HEK293 (cell line): ENCODE measurements at regions not wholly inside any gene's neighbourhood (a gene's known extent, or its start where the extent isn't known, plus 50 kb on each side); places are given as distances from the start of the nearest gene placed in this dataset.
"Not testable (repeated sequence)": the region's sequence is repeated elsewhere in the genome, so short reads cannot be mapped to it uniquely, and the experiment has no call there.

Experiments
- CTCF ChIP-seq: fragments of 450-650 bp; formaldehyde crosslinking; IDR thresholded peaks from 2 replicates; pipeline ENCODE4 v1.5.1; 2016; ENCODE audit warnings: missing biosample characterization, missing genetic modification characterization
- HIC1 ChIP-seq: fragments of 450-650 bp; formaldehyde crosslinking; IDR thresholded peaks from 2 replicates; pipeline ENCODE4 v1.5.1; 2016; ENCODE audit warnings: missing biosample characterization, missing genetic modification characterization
- HOXA7 ChIP-seq: sonication (generic); formaldehyde crosslinking; IDR thresholded peaks from 2 replicates; pipeline ENCODE4 v1.8.1; 2022; ENCODE audit warnings: missing genetic modification reagents, borderline replicate concordance
- OVOL3 ChIP-seq: fragments of 450-650 bp; formaldehyde crosslinking; IDR thresholded peaks from 2 replicates; pipeline ENCODE4 v1.5.1; 2016; ENCODE audit warnings: missing biosample characterization, missing genetic modification characterization
- YY1 ChIP-seq: fragments of 450-650 bp; formaldehyde crosslinking; IDR thresholded peaks from 2 replicates; pipeline ENCODE4 v1.5.1; 2018; ENCODE audit warnings: missing biosample characterization, missing genetic modification characterization
- ZBTB20 ChIP-seq: fragments of 450-650 bp; formaldehyde crosslinking; IDR thresholded peaks from 2 replicates; pipeline ENCODE4 v1.5.1; 2016; ENCODE audit warnings: missing biosample characterization, missing genetic modification characterization
- ZNF140 ChIP-seq: fragments of 450-650 bp; formaldehyde crosslinking; IDR thresholded peaks from 2 replicates; pipeline ENCODE4 v1.5.1; 2016; ENCODE audit warnings: missing biosample characterization, missing genetic modification characterization
- ZNF146 ChIP-seq: fragments of 450-650 bp; formaldehyde crosslinking; IDR thresholded peaks from 2 replicates; pipeline ENCODE4 v1.5.1; 2016; ENCODE audit warnings: missing biosample characterization, missing genetic modification characterization
- ZNF416 ChIP-seq: fragments of 450-650 bp; formaldehyde crosslinking; IDR thresholded peaks from 2 replicates; pipeline ENCODE4 v1.5.1; 2016; ENCODE audit warnings: missing biosample characterization, missing genetic modification characterization
- ZNF449 ChIP-seq: fragments of 450-650 bp; formaldehyde crosslinking; IDR thresholded peaks from 2 replicates; pipeline ENCODE4 v1.5.1; 2017; ENCODE audit warnings: missing biosample characterization, mild to moderate bottlenecking, missing genetic modification characterization, moderate library complexity
- ZNF488 ChIP-seq: fragments of 450-650 bp; formaldehyde crosslinking; IDR thresholded peaks from 2 replicates; pipeline ENCODE4 v1.5.1; 2016; ENCODE audit warnings: missing biosample characterization, missing genetic modification characterization

GRCh38 chrX:63575700-63576099 lies 209.3 kb downstream of the ARHGEF9 start:
- not testable (repeated sequence) for TF ChIP-seq HIC1 (tag by site-specific recombination); ZNF488 (tag by site-specific recombination); ZNF140; CTCF; ZBTB20 (tag by site-specific recombination); OVOL3; ZNF416; HOXA7 (CRISPR knock-in tag); ZNF449 (tag by site-specific recombination); YY1
- peak; percentile 91 for TF ChIP-seq ZNF146 (tag by site-specific recombination)
